B cell (primary cell): ENCODE measurements at regions not wholly inside any gene's neighbourhood (a gene's known extent, or its start where the extent isn't known, plus 50 kb on each side); places are given as distances from the start of the nearest gene placed in this dataset.

Experiments
- CTCF ChIP-seq: fragments of 200-600 bp; IDR thresholded peaks from one replicate; pipeline ENCODE4 v1.8.0; 2022; ENCODE audit warnings: antibody characterized with exemption, mild to moderate bottlenecking
- EZH2 ChIP-seq: IDR thresholded peaks from 2 replicates; pipeline ENCODE4 v1.6.1; 2012; ENCODE audit warnings: borderline replicate concordance, low read depth, mild to moderate bottlenecking, moderate library complexity, low read length; ENCODE audit not compliant: insufficient read depth, poor library complexity, severe bottlenecking

DNA sequence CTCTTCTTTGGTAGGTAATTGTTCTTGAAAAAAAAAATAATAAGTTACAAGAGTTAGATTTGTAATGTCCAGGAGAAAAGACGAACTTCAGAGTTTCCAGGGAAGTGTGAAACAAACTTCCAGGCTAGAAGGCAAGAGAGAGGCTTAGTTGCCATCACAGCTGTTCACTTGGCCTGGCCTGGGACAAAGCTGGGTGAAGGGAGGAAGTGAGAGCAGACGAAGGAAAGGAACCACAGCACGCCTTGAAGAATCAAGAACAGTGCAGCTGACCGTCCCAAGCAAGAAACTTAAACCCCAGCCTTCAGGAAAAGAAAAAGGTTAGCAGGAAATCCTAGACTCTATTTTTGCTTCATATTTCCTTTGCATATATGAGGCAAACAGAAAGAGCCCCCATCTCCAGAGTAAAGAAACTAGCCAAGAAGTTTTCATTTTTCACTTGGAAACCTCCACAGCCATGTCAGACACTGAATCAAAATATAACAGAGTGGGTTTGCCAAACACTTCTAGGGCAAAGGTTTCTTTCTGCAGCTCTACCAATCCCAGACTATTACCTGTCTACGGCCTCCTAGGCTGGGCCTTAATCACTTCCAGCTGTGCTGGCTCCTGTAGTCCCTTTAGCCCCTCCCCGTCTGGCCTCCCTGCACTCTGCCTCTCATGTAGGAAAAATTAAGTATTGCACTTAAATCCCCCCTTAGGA lies 209.6 kb downstream of the SPATA18 start:
- TF ChIP-seq CTCF (no peak), EZH2 (no peak)
